HG03354 (cell line): ENCODE measurements at regions not wholly inside any gene's neighbourhood (a gene's known extent, or its start where the extent isn't known, plus 50 kb on each side); places are given as distances from the start of the nearest gene placed in this dataset.
"Not testable (repeated sequence)": the region's sequence is repeated elsewhere in the genome, so short reads cannot be mapped to it uniquely, and the experiment has no call there.

Experiments
- ATAC-seq: cut with Tn5 transposase; IDR thresholded peaks from one replicate; pipeline ENCODE4 v1.9.1; 2021; ENCODE audit warnings: mild to moderate bottlenecking; ENCODE audit not compliant: unreplicated experiment, poor library complexity, severe bottlenecking

- ATAC-seq: no peak
These were observed 232.2 kb downstream of the EMP1 start for GRCh38 chr12:13428538-13429265.

GRCh38 chr12:13425766-13426165, 229.2 kb downstream of the EMP1 start:
- no peak for ATAC-seq

GRCh38 chr12:13422291-13422690, 225.8 kb downstream of the EMP1 start:
- no peak for ATAC-seq

- ATAC-seq: no peak
These were observed 221.0 kb downstream of the EMP1 start for GRCh38 chr12:13417516-13417915.

- no peak for ATAC-seq
These were observed 214.8 kb downstream of the EMP1 start for GRCh38 chr12:13411287-13411686.

GRCh38 chr12:13405961-13406703, 209.6 kb downstream of the EMP1 start:
- no peak for ATAC-seq

- ATAC-seq: no peak
These were observed 208.3 kb downstream of the EMP1 start for GRCh38 chr12:13404631-13405473.

- no peak for ATAC-seq
These were observed 207.6 kb downstream of the EMP1 start for GRCh38 chr12:13404111-13404628.

GRCh38 chr12:13391375-13391774, 194.8 kb downstream of the EMP1 start:
- ATAC-seq: not testable (repeated sequence)

- ATAC-seq: no peak
These were observed 194.4 kb downstream of the EMP1 start for GRCh38 chr12:13390918-13391317.

- no peak for ATAC-seq
These were observed 193.9 kb downstream of the EMP1 start for GRCh38 chr12:13390381-13390861.

- ATAC-seq: no peak
These were observed 190.6 kb downstream of the EMP1 start for GRCh38 chr12:13387101-13387500.

GRCh38 chr12:13386323-13387039, 190.0 kb downstream of the EMP1 start:
- ATAC-seq: no peak

GRCh38 chr12:13383379-13383778, 186.9 kb downstream of the EMP1 start:
- ATAC-seq: no peak

- no peak for ATAC-seq
These were observed 183.8 kb downstream of the EMP1 start for GRCh38 chr12:13380297-13380696.

GRCh38 chr12:13379531-13380188, 183.1 kb downstream of the EMP1 start:
- ATAC-seq: no peak

- no peak for ATAC-seq
These were observed 181.2 kb downstream of the EMP1 start for GRCh38 chr12:13377698-13378097.

GRCh38 chr12:13376610-13377373, 180.3 kb downstream of the EMP1 start:
- no peak for ATAC-seq
